DOHH2 (cell line): ENCODE measurements at regions not wholly inside any gene's neighbourhood (a gene's known extent, or its start where the extent isn't known, plus 50 kb on each side); places are given as distances from the start of the nearest gene placed in this dataset.

ENCODE experiments used
- H3F3A ChIP-seq: fragments of 200-600 bp; sonication (generic), shearing (Covaris generic); 2 replicates; pipeline ENCODE4 v1.6.0; 2016; ENCODE audit warnings: antibody characterized with exemption, mild to moderate bottlenecking; ENCODE audit not compliant: control insufficient read depth, insufficient read depth
- H3K27ac ChIP-seq: fragments of 200-600 bp; sonication (generic); 2 replicates; pipeline ENCODE4 v1.5.1; 2014; ENCODE audit warnings: low read depth, mild to moderate bottlenecking, low read length, moderate library complexity
- H3K27me3 ChIP-seq: fragments of 200-600 bp; sonication (generic); 2 replicates; pipeline ENCODE4 v1.6.1; 2014; ENCODE audit warnings: mild to moderate bottlenecking, low read length, mixed read lengths; ENCODE audit not compliant: control insufficient read depth
- H3K36me3 ChIP-seq: fragments of 200-600 bp; sonication (generic); 2 replicates; pipeline ENCODE4 v1.6.1; 2014; ENCODE audit warnings: mild to moderate bottlenecking, low read length, moderate library complexity, mixed read lengths; ENCODE audit not compliant: control insufficient read depth
- H3K4me1 ChIP-seq: fragments of 200-600 bp; sonication (generic); 2 replicates; pipeline ENCODE4 v1.6.1; 2014; ENCODE audit warnings: mild to moderate bottlenecking, low read length, mixed read lengths; ENCODE audit not compliant: control insufficient read depth
- H3K4me2 ChIP-seq: fragments of 200-600 bp; sonication (generic); 2 replicates; pipeline ENCODE4 v1.6.0; 2014; ENCODE audit warnings: mild to moderate bottlenecking, low read length, moderate library complexity
- H3K4me3 ChIP-seq: fragments of 200-600 bp; sonication (generic); 2 replicates; pipeline ENCODE4 v1.5.1; 2014; ENCODE audit warnings: mild to moderate bottlenecking, low read length, mixed read lengths
- H3K79me2 ChIP-seq: fragments of 200-600 bp; sonication (generic); 2 replicates; pipeline ENCODE4 v1.6.1; 2014; ENCODE audit warnings: mild to moderate bottlenecking, low read length, mixed read lengths; ENCODE audit not compliant: control insufficient read depth
- H3K9me2 ChIP-seq: fragments of 200-600 bp; sonication (generic); replicated peaks from 2 replicates; pipeline ENCODE4 v1.6.1; 2014; ENCODE audit warnings: mild to moderate bottlenecking, low read length, mixed read lengths; ENCODE audit not compliant: control insufficient read depth
- H3K9me3 ChIP-seq: fragments of 200-600 bp; sonication (generic); 2 replicates; pipeline ENCODE4 v1.6.1; 2014; ENCODE audit warnings: antibody characterized with exemption, low read length, mixed read lengths; ENCODE audit not compliant: control insufficient read depth, insufficient read depth
- H4K20me1 ChIP-seq: fragments of 200-600 bp; sonication (generic); 2 replicates; pipeline ENCODE4 v1.6.0; 2014; ENCODE audit warnings: low read depth, mild to moderate bottlenecking, antibody characterized with exemption, low read length, moderate library complexity; ENCODE audit not compliant: control insufficient read depth, insufficient read depth
- CTCF ChIP-seq: fragments of 200-600 bp; sonication (generic); IDR thresholded peaks from one replicate; pipeline ENCODE4 v1.5.1; 2014; ENCODE audit warnings: antibody characterized with exemption, mild to moderate bottlenecking, low read depth, low read length; ENCODE audit not compliant: poor library complexity, severe bottlenecking
- EZH2phosphoT487 ChIP-seq: fragments of 200-600 bp; sonication (generic); IDR thresholded peaks from 2 replicates; pipeline ENCODE4 v1.6.1; 2017; ENCODE audit warnings: borderline replicate concordance, mild to moderate bottlenecking, antibody characterized with exemption, low read length, moderate library complexity, mixed read lengths

DNA sequence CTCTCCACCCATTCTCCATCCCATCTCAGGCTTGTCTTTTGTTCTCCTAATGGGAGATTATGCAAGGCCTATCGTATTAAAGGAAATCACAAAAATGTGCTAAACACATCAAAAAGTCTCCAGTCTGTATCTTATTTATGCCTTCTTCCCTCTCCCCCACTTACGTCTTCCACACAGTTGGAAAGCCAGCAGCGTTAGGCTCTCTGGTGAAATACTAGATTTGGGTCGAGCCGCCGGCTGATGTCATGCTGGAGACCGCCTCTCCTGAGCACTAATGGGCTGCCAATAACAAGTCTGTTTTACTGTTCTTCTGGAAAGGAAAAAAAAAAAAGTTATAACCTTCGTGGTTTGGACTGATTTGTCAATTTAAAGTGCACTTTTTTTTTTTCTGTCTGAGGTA is 182.7 kb upstream of the SIX2 start:
- no peaks in the 10 kb centered on the region for H3K4me1 ChIP-seq
- H3K9me2 ChIP-seq, result no peaks in the 10 kb centered on the region
- no peaks in the 10 kb centered on the region for H3K27me3 ChIP-seq
- H3K4me2 ChIP-seq, result no peak overlapping the region
- no peaks in the 10 kb centered on the region for H3F3A ChIP-seq
- H3K4me3 ChIP-seq, result no peak overlapping the region
- H3K27ac ChIP-seq, result no peak overlapping the region
- H4K20me1 ChIP-seq, result no peaks in the 10 kb centered on the region
- no peaks in the 10 kb centered on the region for H3K79me2 ChIP-seq
- H3K36me3 ChIP-seq, result no peaks in the 10 kb centered on the region
- no peak for TF ChIP-seq CTCF
- TF ChIP-seq EZH2phosphoT487, result no peak
- H3K9me3 ChIP-seq, result no peaks in the 10 kb centered on the region

- Histone ChIP-seq H3F3A (no peaks in the 10 kb centered on the region), H3K27ac (no peak overlapping the region), H3K9me3 (no peaks in the 10 kb centered on the region), H3K36me3 (no peaks in the 10 kb centered on the region), H3K27me3 (no peaks in the 10 kb centered on the region), H3K79me2 (no peaks in the 10 kb centered on the region), H4K20me1 (no peaks in the 10 kb centered on the region), H3K4me1 (no peaks in the 10 kb centered on the region), H3K9me2 (no peaks in the 10 kb centered on the region), H3K4me2 (no peak overlapping the region), H3K4me3 (no peak overlapping the region)
- no peak for TF ChIP-seq EZH2phosphoT487
- no peak for TF ChIP-seq CTCF
Observed at GRCh38 chr2:45191146-45191863, 182.1 kb upstream of the SIX2 start.

DNA sequence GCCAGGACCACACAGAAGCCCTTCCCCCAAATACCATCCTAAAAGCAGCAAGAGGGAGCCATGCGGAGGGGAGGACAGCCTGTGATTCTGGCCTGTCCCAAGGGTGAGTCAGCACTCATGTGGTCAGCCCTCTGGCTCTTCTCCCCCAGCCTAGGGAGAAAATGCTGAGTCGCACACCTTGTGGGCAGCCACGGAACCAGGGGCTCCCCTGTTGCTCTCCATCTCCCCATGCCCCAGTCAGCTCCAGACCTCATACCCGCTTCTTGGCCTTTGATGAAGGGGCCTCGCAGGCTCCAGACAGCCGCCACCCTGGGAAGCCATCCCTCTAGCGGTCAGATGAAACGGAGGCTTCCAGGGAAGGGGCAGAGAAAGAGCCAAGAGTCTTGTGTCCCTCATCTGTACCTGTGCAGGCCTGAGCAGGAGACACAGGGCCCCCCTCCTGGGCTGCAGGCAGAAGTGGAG is 181.3 kb upstream of the SIX2 start:
- Histone ChIP-seq H3K27me3 (no peaks in the 10 kb centered on the region), H3K4me3 (no peak overlapping the region), H3K36me3 (no peaks in the 10 kb centered on the region), H3K27ac (no peak overlapping the region), H4K20me1 (no peaks in the 10 kb centered on the region), H3K9me2 (no peaks in the 10 kb centered on the region), H3K79me2 (no peaks in the 10 kb centered on the region), H3F3A (no peaks in the 10 kb centered on the region), H3K4me1 (no peaks in the 10 kb centered on the region), H3K4me2 (no peak overlapping the region), H3K9me3 (no peaks in the 10 kb centered on the region)
- TF ChIP-seq EZH2phosphoT487 (no peak), CTCF (no peak)
